Osteocyte (in vitro differentiated cells): ENCODE measurements at regions not wholly inside any gene's neighbourhood (a gene's known extent, or its start where the extent isn't known, plus 50 kb on each side); places are given as distances from the start of the nearest gene placed in this dataset.

Experiments used
- DNase-seq: peaks from one replicate; pipeline ENCODE4 v3.0.0; 2021; ENCODE audit warnings: mixed read lengths; ENCODE audit not compliant: unreplicated experiment; ENCODE audit errors: extremely low spot score
- H3K27ac Mint-ChIP-seq: one replicate; pipeline ENCODE4 v1.8.0; 2021; ENCODE audit warnings: mild to moderate bottlenecking, mixed read lengths; ENCODE audit not compliant: unreplicated experiment
- H3K27me3 Mint-ChIP-seq: one replicate; pipeline ENCODE4 v1.8.0; 2021; ENCODE audit warnings: mixed read lengths; ENCODE audit not compliant: unreplicated experiment
- H3K36me3 Mint-ChIP-seq: one replicate; pipeline ENCODE4 v1.8.0; 2021; ENCODE audit warnings: mixed read lengths; ENCODE audit not compliant: unreplicated experiment
- H3K4me1 Mint-ChIP-seq: one replicate; pipeline ENCODE4 v1.8.0; 2021; ENCODE audit warnings: mixed read lengths; ENCODE audit not compliant: unreplicated experiment
- H3K4me3 Mint-ChIP-seq: one replicate; pipeline ENCODE4 v1.8.0; 2021; ENCODE audit warnings: mild to moderate bottlenecking, moderate library complexity, mixed read lengths; ENCODE audit not compliant: unreplicated experiment
- H3K9me3 Mint-ChIP-seq: one replicate; pipeline ENCODE4 v1.8.0; 2021; ENCODE audit warnings: mixed read lengths; ENCODE audit not compliant: unreplicated experiment
- CTCF ChIP-seq: fragments of 200-600 bp; sonication (generic); IDR thresholded peaks from 2 replicates; pipeline ENCODE4 v1.5.0; 2021; ENCODE audit warnings: antibody characterized with exemption, mild to moderate bottlenecking, moderate library complexity

GRCh38 chr21:18547347-18547746 lies 143.8 kb upstream of the TMPRSS15 start:
- no peaks in the 10 kb centered on the region for H3K9me3 Mint-ChIP-seq
- no peak for DNase-seq
- no peaks in the 10 kb centered on the region for H3K36me3 Mint-ChIP-seq
- H3K4me3 Mint-ChIP-seq: no peak overlapping the region
- TF ChIP-seq CTCF: no peak
- H3K27ac Mint-ChIP-seq: peak overlapping the region; percentile 88
- H3K4me1 Mint-ChIP-seq: peaks cover 44% of the 10 kb centered on the region
- no peaks in the 10 kb centered on the region for H3K27me3 Mint-ChIP-seq

GRCh38 chr21:18548249-18548648 lies 144.7 kb upstream of the TMPRSS15 start:
- no peak for TF ChIP-seq CTCF
- peaks cover 44% of the 10 kb centered on the region for H3K4me1 Mint-ChIP-seq
- H3K36me3 Mint-ChIP-seq: no peaks in the 10 kb centered on the region
- no peak overlapping the region for H3K4me3 Mint-ChIP-seq
- H3K27ac Mint-ChIP-seq: no peak overlapping the region
- no peaks in the 10 kb centered on the region for H3K27me3 Mint-ChIP-seq
- DNase-seq: no peak
- H3K9me3 Mint-ChIP-seq: no peaks in the 10 kb centered on the region

- Mint-ChIP-seq H3K4me3 (peak overlapping the region; percentile 18), H3K36me3 (no peaks in the 10 kb centered on the region), H3K4me1 (peaks cover 44% of the 10 kb centered on the region), H3K27ac (peak overlapping the region; percentile 69), H3K9me3 (no peaks in the 10 kb centered on the region), H3K27me3 (no peaks in the 10 kb centered on the region)
- no peak for TF ChIP-seq CTCF
- no peak for DNase-seq
Measured at GRCh38 chr21:18549214-18549905, 145.8 kb upstream of the TMPRSS15 start.

GRCh38 chr21:18550361-18550760 lies 146.8 kb upstream of the TMPRSS15 start:
- Mint-ChIP-seq H3K4me1 (peaks cover 36% of the 10 kb centered on the region), H3K9me3 (peaks cover under 1% of the 10 kb centered on the region), H3K4me3 (no peak overlapping the region), H3K27me3 (no peaks in the 10 kb centered on the region), H3K27ac (no peak overlapping the region), H3K36me3 (no peaks in the 10 kb centered on the region)
- no peak for DNase-seq
- TF ChIP-seq CTCF: no peak

GRCh38 chr21:18553786-18554185 lies 150.2 kb upstream of the TMPRSS15 start:
- Mint-ChIP-seq H3K4me3 (no peak overlapping the region), H3K36me3 (no peaks in the 10 kb centered on the region), H3K4me1 (peaks cover 13% of the 10 kb centered on the region), H3K9me3 (peaks cover 3% of the 10 kb centered on the region), H3K27me3 (no peaks in the 10 kb centered on the region), H3K27ac (no peak overlapping the region)
- no peak for DNase-seq
- no peak for TF ChIP-seq CTCF
